ENCODE measurements at regions not wholly inside any gene's neighbourhood (a gene's known extent, or its start where the extent isn't known, plus 50 kb on each side); places are given as distances from the start of the nearest gene placed in this dataset.

DNA sequence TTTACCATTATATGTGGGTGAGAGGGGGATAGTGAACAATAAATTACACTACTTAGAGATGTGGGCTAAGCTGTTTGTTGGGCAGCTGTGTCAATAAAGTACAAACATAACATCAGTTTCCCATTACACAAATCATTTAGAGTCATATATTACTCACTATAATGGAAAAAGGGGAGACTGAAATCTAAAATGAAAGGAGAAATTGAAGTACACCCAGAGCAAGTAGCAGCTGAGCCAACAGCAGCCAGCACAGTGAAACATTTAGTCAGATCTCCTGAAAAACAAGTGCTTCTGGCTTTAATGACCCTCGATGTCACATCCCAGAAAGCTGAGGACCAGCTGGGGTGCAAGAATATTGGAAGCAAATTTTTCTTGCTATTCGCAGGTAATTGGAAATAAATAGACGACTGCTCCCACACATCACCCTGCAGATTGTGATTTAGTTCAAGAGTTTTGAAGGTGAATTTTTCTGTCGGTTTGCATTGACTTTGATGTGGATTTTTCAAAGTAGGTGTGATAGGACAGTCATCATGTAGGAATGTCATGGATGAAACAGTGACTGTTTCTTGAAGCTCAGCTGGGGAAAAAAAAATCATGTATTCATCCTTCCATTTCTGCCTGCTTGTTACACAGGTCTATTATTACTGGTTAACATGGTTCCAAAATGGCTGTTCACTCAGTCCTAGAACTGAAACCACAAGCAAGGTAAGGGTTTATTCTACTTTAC is 1607.3 kb upstream of the CELF4 start:
- TF ChIP-seq NANOG (IDR thresholded peaks at IDR 0.05; ENCODE audit: insufficient read depth, low read depth, low read length, poor library complexity, severe bottlenecking), result no peak
- H3K79me1 ChIP-seq (ENCODE audit: low read depth, low read length), result no peaks in the 10 kb centered on the region
- ChIA-PET POLR2A (ENCODE audit: partially characterized antibody) (no interaction called here), CTCF (ENCODE audit: partially characterized antibody) (interaction anchor here (1.9 kb wide), 1 partner anchor 9 kb away, joined by 5 read pairs; no protein-coding TSS in a partner anchor)
- no peak overlapping the region for H2AFZ ChIP-seq (ENCODE audit: low read length)
- H2BK120ac ChIP-seq (replicated peaks; ENCODE audit: low read depth, low read length), result no peak overlapping the region
- 86% methylated on average over 4 of the region's 4 CpGs; no CpG with 5 or more reads in 1 of the 2 experiments for WGBS, 2 experiments (ENCODE audit: extremely low coverage in 1 of 2, insufficient coverage in 1 of 2, insufficient read length in 1 of 2, insufficient replicate concordance in 2 of 2, low coverage in 1 of 2, low lambda C conversion rate in 2 of 2, missing lambda C conversion rate in 1 of 2)
- H3K9ac ChIP-seq (replicated peaks in 1 of 4; ENCODE audit: extremely low read depth in 1 of 4, low read depth in 3 of 4, low read length in 3 of 4), result no peak overlapping the region
- DNase-seq (ENCODE audit: low read depth in 1 of 2, low spot score in 2 of 2) (no peak), FAIRE-seq (no peak)
- no peak overlapping the region for H2BK5ac ChIP-seq (ENCODE audit: low read depth, low read length)
- no peaks in the 10 kb centered on the region for H3K79me2 ChIP-seq (ENCODE audit: control insufficient read depth in 1 of 2, insufficient read depth in 2 of 2, low read length in 2 of 2)
- H2BK15ac ChIP-seq (ENCODE audit: low read length), result no peak overlapping the region
- H3K18ac ChIP-seq (ENCODE audit: extremely low read depth, low read length), result no peak overlapping the region
- peaks cover 0 to 5% (median 4%) of the 10 kb centered on the region in 4 experiments; a peak in 5 of 7 replicates for H3K4me1 ChIP-seq (replicated peaks in 1 of 4; ENCODE audit: control insufficient read depth in 3 of 4, insufficient read depth in 4 of 4, low read length in 3 of 4)
- H3K4me3 ChIP-seq (ENCODE audit: extremely low read depth in 1 of 4, insufficient read depth in 2 of 4, low read depth in 3 of 4, low read length in 4 of 4), result no peak overlapping the region
- no peaks in the 10 kb centered on the region for H3K27me3 ChIP-seq (replicated peaks in 1 of 4; ENCODE audit: control insufficient read depth in 3 of 4, extremely low read depth in 1 of 4, insufficient read depth in 3 of 4, low read length in 3 of 4)
- H4K5ac ChIP-seq (ENCODE audit: insufficient read length, low read depth, low read length), result no peak overlapping the region
- no peak overlapping the region for H3K27ac ChIP-seq (ENCODE audit: low read depth, low read length)
- no peak overlapping the region for H2BK12ac ChIP-seq (ENCODE audit: low read depth, low read length)
- H3K4ac ChIP-seq (replicated peaks; ENCODE audit: insufficient read length, low read depth, low read length), result no peak overlapping the region
- no peak overlapping the region for H4K91ac ChIP-seq (replicated peaks; ENCODE audit: insufficient read length, low read length)
- no peak overlapping the region for H2AK5ac ChIP-seq (ENCODE audit: low read depth, low read length)
- no peaks in the 10 kb centered on the region for H4K20me1 ChIP-seq (replicated peaks in 1 of 2; ENCODE audit: control insufficient read depth in 1 of 2, insufficient read depth in 2 of 2, low read length in 2 of 2)
- no peak overlapping the region for H3K4me2 ChIP-seq (ENCODE audit: insufficient read depth in 1 of 2, low read depth in 2 of 2, low read length in 2 of 2)
- H3K23ac ChIP-seq (ENCODE audit: insufficient read length), result no peak overlapping the region
- H3K23me2 ChIP-seq (ENCODE audit: low read depth, low read length), result no peaks in the 10 kb centered on the region
- H4K8ac ChIP-seq (ENCODE audit: extremely low read depth, insufficient read depth, low read length), result no peak overlapping the region
- H3K36me3 ChIP-seq (ENCODE audit: control insufficient read depth in 2 of 4, insufficient read depth in 4 of 4, low read length in 3 of 4), result no peaks in the 10 kb centered on the region
- no peak overlapping the region for H3K14ac ChIP-seq (ENCODE audit: insufficient read length)
- no peak overlapping the region for H2BK20ac ChIP-seq (ENCODE audit: low read length)
- no peak overlapping the region for H3K56ac ChIP-seq (replicated peaks; ENCODE audit: insufficient read length, low read depth, low read length)
- H3K9me3 ChIP-seq (ENCODE audit: insufficient read depth in 2 of 2, low read depth in 1 of 2, low read length in 1 of 2), result no peaks in the 10 kb centered on the region

Data from H1 (cell line).